Chondrocyte (in vitro differentiated cells): ENCODE measurements at regions not wholly inside any gene's neighbourhood (a gene's known extent, or its start where the extent isn't known, plus 50 kb on each side); places are given as distances from the start of the nearest gene placed in this dataset.

Source experiments
- DNase-seq: peaks from one replicate; pipeline ENCODE4 v3.0.0; 2021; ENCODE audit warnings: mixed read lengths, low spot score
- H3K27ac Mint-ChIP-seq: one replicate; pipeline ENCODE4 v1.8.0; 2021; ENCODE audit warnings: mild to moderate bottlenecking, moderate library complexity, mixed read lengths; ENCODE audit not compliant: unreplicated experiment
- H3K27me3 Mint-ChIP-seq: 2 replicates; pipeline ENCODE4 v1.8.0; 2021; ENCODE audit warnings: low read depth, mixed read lengths
- H3K36me3 Mint-ChIP-seq: 2 replicates; pipeline ENCODE4 v1.8.0; 2021; ENCODE audit warnings: low read depth, mixed read lengths
- H3K4me1 Mint-ChIP-seq: 2 replicates; pipeline ENCODE4 v1.8.0; 2021; ENCODE audit warnings: low read depth, mild to moderate bottlenecking, mixed read lengths
- H3K4me3 Mint-ChIP-seq: one replicate; pipeline ENCODE4 v1.8.0; 2021; ENCODE audit warnings: mild to moderate bottlenecking, moderate library complexity, mixed read lengths; ENCODE audit not compliant: unreplicated experiment
- H3K9me3 Mint-ChIP-seq: 2 replicates; pipeline ENCODE4 v1.8.0; 2021; ENCODE audit warnings: low read depth, mixed read lengths
- CTCF ChIP-seq: fragments of 200-600 bp; sonication (generic); IDR thresholded peaks from 2 replicates; pipeline ENCODE4 v1.5.0; 2021; ENCODE audit warnings: antibody characterized with exemption, mild to moderate bottlenecking, moderate library complexity

GRCh38 chr1:94721240-94721639 is 98.9 kb upstream of the SLC44A3 start:
- H3K9me3 Mint-ChIP-seq: no peaks in the 10 kb centered on the region
- TF ChIP-seq CTCF: no peak
- H3K4me1 Mint-ChIP-seq: no peaks in the 10 kb centered on the region
- no peaks in the 10 kb centered on the region for H3K27me3 Mint-ChIP-seq
- H3K4me3 Mint-ChIP-seq: no peak overlapping the region
- H3K27ac Mint-ChIP-seq: no peak overlapping the region
- no peak for DNase-seq
- H3K36me3 Mint-ChIP-seq: no peaks in the 10 kb centered on the region

DNA sequence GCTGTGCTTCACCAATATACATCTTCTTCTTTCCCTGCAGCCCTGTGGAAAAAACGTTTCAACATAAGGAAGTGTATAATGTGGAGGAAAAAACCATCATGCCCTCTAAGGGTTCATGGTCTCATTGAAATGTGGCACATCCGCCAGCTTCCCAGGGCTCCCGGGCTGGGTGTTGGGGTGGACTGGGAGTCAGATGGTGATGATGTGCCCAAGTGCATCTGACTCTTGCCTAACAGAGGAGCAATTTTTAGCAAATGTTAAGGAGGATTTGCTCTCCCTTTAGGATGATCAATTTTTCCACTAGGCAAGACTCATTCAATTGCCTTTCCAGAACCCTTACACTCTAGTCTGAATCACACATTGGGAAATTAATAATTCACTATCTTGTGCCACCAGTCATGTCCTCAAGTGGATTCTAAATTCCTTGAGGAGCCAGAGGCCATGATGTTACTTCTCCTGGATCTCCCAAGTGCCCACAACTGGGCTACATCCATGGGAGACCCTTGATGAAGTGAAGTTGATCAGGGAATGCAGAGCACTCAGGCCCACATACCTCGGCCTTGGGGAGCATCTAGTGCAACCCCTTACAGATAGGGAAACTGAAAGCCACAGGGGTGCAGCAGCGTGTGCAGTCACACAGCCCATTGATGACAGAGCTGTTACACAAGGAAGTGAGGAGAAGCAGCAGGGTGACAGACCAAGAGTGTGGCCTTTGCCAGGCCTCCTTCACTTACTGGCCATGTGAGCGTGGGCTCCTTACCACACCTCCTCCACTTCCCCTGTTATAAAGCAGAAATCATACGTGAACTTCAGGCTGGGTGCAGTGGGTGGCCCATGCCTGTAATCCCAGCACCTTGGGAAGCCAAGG is 100.0 kb upstream of the SLC44A3 start:
- no peaks in the 10 kb centered on the region for H3K9me3 Mint-ChIP-seq
- H3K27me3 Mint-ChIP-seq: no peaks in the 10 kb centered on the region
- no peak overlapping the region for H3K27ac Mint-ChIP-seq
- H3K4me1 Mint-ChIP-seq: no peaks in the 10 kb centered on the region
- no peak for TF ChIP-seq CTCF
- no peaks in the 10 kb centered on the region for H3K36me3 Mint-ChIP-seq
- no peak overlapping the region for H3K4me3 Mint-ChIP-seq
- DNase-seq: no peak

DNA sequence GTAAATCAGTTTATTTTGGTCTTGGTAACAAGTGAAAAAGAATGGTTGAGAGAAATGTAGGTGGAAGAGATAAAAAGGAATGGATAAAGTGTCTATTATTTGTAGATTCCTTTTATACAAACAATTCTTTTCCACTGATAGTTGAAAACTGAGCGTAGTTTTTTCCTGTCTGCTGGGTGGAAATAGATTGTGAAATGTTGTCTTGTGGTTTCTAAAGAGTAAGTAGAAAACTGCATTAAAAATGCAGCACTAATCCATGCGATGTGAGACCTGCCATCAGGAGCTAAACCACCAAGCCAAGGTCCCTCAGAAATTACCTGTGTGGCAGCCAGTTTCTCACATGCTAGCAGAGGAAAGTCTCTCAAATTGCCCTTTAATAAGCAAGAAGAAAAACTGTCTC is 103.2 kb upstream of the SLC44A3 start:
- H3K27me3 Mint-ChIP-seq: no peaks in the 10 kb centered on the region
- H3K27ac Mint-ChIP-seq: no peak overlapping the region
- peaks cover 1% of the 10 kb centered on the region for H3K36me3 Mint-ChIP-seq
- DNase-seq: no peak
- no peak for TF ChIP-seq CTCF
- H3K9me3 Mint-ChIP-seq: no peaks in the 10 kb centered on the region
- peaks cover 7% of the 10 kb centered on the region for H3K4me1 Mint-ChIP-seq
- H3K4me3 Mint-ChIP-seq: no peak overlapping the region

DNA sequence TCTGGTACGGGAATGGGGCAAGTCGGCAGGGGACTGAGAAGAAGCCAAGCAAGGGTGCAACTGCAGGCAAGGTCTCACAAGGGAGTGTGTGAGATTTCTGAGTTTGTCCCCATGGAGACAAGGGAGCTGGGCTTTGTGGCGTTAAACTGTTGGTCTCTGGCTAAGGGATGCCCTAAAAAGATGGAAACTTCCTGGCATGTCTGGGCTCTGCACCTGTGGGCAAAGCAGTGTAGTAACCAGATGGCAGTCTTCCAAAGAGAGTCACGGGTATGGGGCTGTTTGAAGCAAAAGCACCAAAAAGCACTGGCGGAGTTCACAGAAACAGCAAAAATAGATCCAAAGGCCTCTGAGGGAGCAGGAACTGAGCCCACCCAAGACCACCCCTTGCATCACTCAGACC is 104.8 kb upstream of the SLC44A3 start:
- H3K36me3 Mint-ChIP-seq: peaks cover 5% of the 10 kb centered on the region
- no peaks in the 10 kb centered on the region for H3K27me3 Mint-ChIP-seq
- no peak overlapping the region for H3K27ac Mint-ChIP-seq
- no peaks in the 10 kb centered on the region for H3K9me3 Mint-ChIP-seq
- no peak overlapping the region for H3K4me3 Mint-ChIP-seq
- no peak for TF ChIP-seq CTCF
- DNase-seq: no peak
- H3K4me1 Mint-ChIP-seq: peaks cover 7% of the 10 kb centered on the region

DNA sequence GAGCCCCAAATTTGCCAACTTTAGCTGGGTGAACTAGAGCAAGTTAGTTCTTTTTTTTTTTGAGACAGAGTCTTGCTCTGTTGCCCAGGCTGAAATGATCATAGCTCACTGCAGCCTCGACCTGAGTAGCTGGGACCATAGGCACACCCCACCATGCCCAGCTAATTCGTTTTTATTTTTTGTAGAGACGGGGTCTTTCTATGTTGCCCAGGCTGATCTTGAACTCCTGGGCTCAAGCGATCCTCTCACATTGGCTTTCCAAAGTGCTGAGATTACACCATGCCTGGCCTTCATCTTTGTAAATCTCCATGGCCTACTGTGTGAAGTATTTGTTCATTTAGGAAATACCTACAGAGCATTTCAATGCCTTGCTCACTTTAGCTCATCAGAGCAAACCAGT is 105.6 kb upstream of the SLC44A3 start:
- no peak for TF ChIP-seq CTCF
- Mint-ChIP-seq H3K36me3 (peaks cover 5% of the 10 kb centered on the region), H3K27me3 (no peaks in the 10 kb centered on the region), H3K9me3 (no peaks in the 10 kb centered on the region), H3K4me3 (no peak overlapping the region), H3K27ac (no peak overlapping the region), H3K4me1 (peaks cover 14% of the 10 kb centered on the region)
- no peak for DNase-seq
